H1 (cell line): ENCODE measurements at regions not wholly inside any gene's neighbourhood (a gene's known extent, or its start where the extent isn't known, plus 50 kb on each side); places are given as distances from the start of the nearest gene placed in this dataset.

Source experiments
- CTCF ChIA-PET: fragments of 300-600 bp; sonication (Branson Sonifier 250); formaldehyde crosslinking; loops from one replicate; lab custom pipeline; 2021; ENCODE audit not compliant: partially characterized antibody; lab: Charles Lee
- POLR2A ChIA-PET: fragments of 300-600 bp; sonication (Branson Sonifier 250); formaldehyde crosslinking; loops from one replicate; lab custom pipeline; 2021; ENCODE audit warnings: inconsistent platforms; ENCODE audit not compliant: partially characterized antibody; lab: Charles Lee
- DNase-seq, 2 experiments: peaks; one replicate each; pipeline versions ENCODE4 v3.0.0 to v3.0.0-alpha.2; 2010 to 2022; ENCODE audit warnings: low spot score in 2 of 2, low read depth in 1 of 2, mixed read lengths in 1 of 2
- FAIRE-seq: peaks from 2 replicates; lab custom pipeline; 2011; peaks lifted over from hg19 to GRCh38; lab: Jason Lieb, UNC
- H2AFZ ChIP-seq: 2 replicates; pipeline ENCODE4 v1.8.1; 2012; ENCODE audit warnings: low read length, inconsistent platforms
- H2AK5ac ChIP-seq: 2 replicates; pipeline ENCODE4 v1.6.1; 2013; ENCODE audit warnings: low read depth, low read length
- H2BK120ac ChIP-seq: replicated peaks from 2 replicates; pipeline ENCODE3; 2013; ENCODE audit warnings: low read depth, low read length, inconsistent platforms
- H2BK12ac ChIP-seq: 2 replicates; pipeline ENCODE4 v1.6.1; 2013; ENCODE audit warnings: low read depth, low read length
- H2BK15ac ChIP-seq: 2 replicates; pipeline ENCODE4 v1.6.1; 2013; ENCODE audit warnings: low read length
- H2BK20ac ChIP-seq: 2 replicates; pipeline ENCODE4 v1.6.1; 2013; ENCODE audit warnings: low read length
- H2BK5ac ChIP-seq: 2 replicates; pipeline ENCODE4 v1.6.1; 2013; ENCODE audit warnings: low read depth, low read length
- H3K14ac ChIP-seq: 2 replicates; pipeline ENCODE4 v1.6.1; 2013; ENCODE audit warnings: inconsistent platforms; ENCODE audit not compliant: insufficient read length
- H3K18ac ChIP-seq: 2 replicates; pipeline ENCODE4 v1.6.1; 2013; ENCODE audit warnings: low read length; ENCODE audit errors: extremely low read depth
- H3K23ac ChIP-seq: 2 replicates; pipeline ENCODE4 v1.6.1; 2013; ENCODE audit warnings: inconsistent platforms; ENCODE audit not compliant: insufficient read length
- H3K23me2 ChIP-seq: 2 replicates; pipeline ENCODE4 v1.6.1; 2013; ENCODE audit warnings: low read depth, low read length
- H3K27ac ChIP-seq: 2 replicates; pipeline ENCODE4 v1.6.1; 2011; ENCODE audit warnings: low read depth, low read length, inconsistent platforms
- H3K27me3 ChIP-seq, 4 experiments: replicated peaks in 1 of 4; 1 replicate in 1 of 4; 2 replicates in 3 of 4; pipeline versions ENCODE4 v1.6.1 to v1.8.1; 2011 to 2013; ENCODE audit warnings: low read length in 3 of 4, mild to moderate bottlenecking in 3 of 4, inconsistent platforms in 2 of 4, mixed read lengths in 2 of 4, moderate library complexity in 1 of 4; ENCODE audit not compliant: control insufficient read depth in 3 of 4, insufficient read depth in 3 of 4; ENCODE audit errors: extremely low read depth in 1 of 4
- H3K36me3 ChIP-seq, 4 experiments: 2 replicates each; pipeline versions ENCODE4 v1.6.1 to v1.8.1; 2011 to 2013; ENCODE audit warnings: mild to moderate bottlenecking in 4 of 4, low read length in 3 of 4, moderate library complexity in 2 of 4, control low read depth in 1 of 4, inconsistent platforms in 1 of 4; ENCODE audit not compliant: insufficient read depth in 4 of 4, control insufficient read depth in 2 of 4
- H3K4ac ChIP-seq: replicated peaks from 2 replicates; pipeline ENCODE3; 2013; ENCODE audit warnings: low read length, low read depth, mixed read lengths, inconsistent platforms; ENCODE audit not compliant: insufficient read length
- H3K4me1 ChIP-seq, 4 experiments: replicated peaks in 1 of 4; 1 replicate in 1 of 4; 2 replicates in 3 of 4; pipeline versions ENCODE4 v1.6.1 to v1.8.1; 2011 to 2013; ENCODE audit warnings: low read length in 3 of 4, inconsistent platforms in 2 of 4, mixed read lengths in 1 of 4; ENCODE audit not compliant: insufficient read depth in 4 of 4, control insufficient read depth in 3 of 4
- H3K4me2 ChIP-seq, 2 experiments: 2 replicates each; pipeline versions ENCODE4 v1.6.1 to v1.8.1; 2011 to 2013; ENCODE audit warnings: low read depth in 2 of 2, low read length in 2 of 2, control low read depth in 1 of 2, inconsistent platforms in 1 of 2, mild to moderate bottlenecking in 1 of 2; ENCODE audit not compliant: insufficient read depth in 1 of 2
- H3K4me3 ChIP-seq, 4 experiments: fragments of 200-600, 300-600 bp in 1 of 4; sonication (generic), shearing (Covaris generic), sonication (Bioruptor Twin) in 1 of 4; 2 replicates each; pipeline versions ENCODE4 v1.5.1 to v1.8.1; 2011 to 2016; ENCODE audit warnings: low read length in 4 of 4, low read depth in 3 of 4, control low read depth in 2 of 4, inconsistent platforms in 2 of 4, mild to moderate bottlenecking in 2 of 4, mixed read lengths in 1 of 4, moderate library complexity in 1 of 4; ENCODE audit not compliant: insufficient read depth in 2 of 4; ENCODE audit errors: extremely low read depth in 1 of 4
- H3K56ac ChIP-seq: replicated peaks from 2 replicates; pipeline ENCODE3; 2013; ENCODE audit warnings: low read depth, mild to moderate bottlenecking, mixed read lengths, low read length, inconsistent platforms; ENCODE audit not compliant: insufficient read length
- H3K79me1 ChIP-seq: 2 replicates; pipeline ENCODE4 v1.6.1; 2013; ENCODE audit warnings: low read depth, low read length, control low read depth
- H3K79me2 ChIP-seq, 2 experiments: 2 replicates each; pipeline versions ENCODE4 v1.6.1 to v1.8.1; 2012 to 2013; ENCODE audit warnings: low read length in 2 of 2, mild to moderate bottlenecking in 2 of 2, inconsistent platforms in 1 of 2; ENCODE audit not compliant: insufficient read depth in 2 of 2, control insufficient read depth in 1 of 2
- H3K9ac ChIP-seq, 4 experiments: replicated peaks in 1 of 4; 1 replicate in 1 of 4; 2 replicates in 3 of 4; pipeline versions ENCODE4 v1.6.1 to v1.8.1; 2011 to 2013; ENCODE audit warnings: low read depth in 3 of 4, low read length in 3 of 4, control low read depth in 2 of 4, mild to moderate bottlenecking in 2 of 4, moderate library complexity in 2 of 4, inconsistent platforms in 1 of 4; ENCODE audit errors: extremely low read depth in 1 of 4
- H3K9me3 ChIP-seq, 2 experiments: 2 replicates each; pipeline versions ENCODE4 v1.6.1 to v1.8.1; 2012 to 2013; ENCODE audit warnings: mild to moderate bottlenecking in 2 of 2, moderate library complexity in 2 of 2, control low read depth in 1 of 2, inconsistent platforms in 1 of 2, low read depth in 1 of 2, low read length in 1 of 2, mixed read lengths in 1 of 2; ENCODE audit not compliant: insufficient read depth in 2 of 2
- H4K20me1 ChIP-seq, 2 experiments: replicated peaks in 1 of 2; 2 replicates each; pipeline versions ENCODE3 to v1.8.1; 2011 to 2013; ENCODE audit warnings: inconsistent platforms in 2 of 2, low read length in 2 of 2, mild to moderate bottlenecking in 1 of 2; ENCODE audit not compliant: insufficient read depth in 2 of 2, control insufficient read depth in 1 of 2
- H4K5ac ChIP-seq: 2 replicates; pipeline ENCODE4 v1.6.1; 2013; ENCODE audit warnings: low read length, low read depth, mixed read lengths, inconsistent platforms; ENCODE audit not compliant: insufficient read length
- H4K8ac ChIP-seq: 2 replicates; pipeline ENCODE4 v1.8.0; 2013; ENCODE audit warnings: mild to moderate bottlenecking, moderate library complexity, low read length, inconsistent platforms; ENCODE audit not compliant: insufficient read depth; ENCODE audit errors: extremely low read depth
- H4K91ac ChIP-seq: replicated peaks from 2 replicates; pipeline ENCODE3; 2013; ENCODE audit warnings: low read length, mixed read lengths, inconsistent platforms; ENCODE audit not compliant: insufficient read length
- GTF2F1 ChIP-seq: IDR thresholded peaks from 2 replicates; pipeline ENCODE4 v1.6.1; 2012; ENCODE audit warnings: low read depth, low read length, improper control_type of control experiment, borderline replicate concordance
- HDAC6 ChIP-seq: IDR thresholded peaks from one replicate; pipeline ENCODE4 v1.7.1; 2012; ENCODE audit warnings: low read depth, mild to moderate bottlenecking, inconsistent platforms, low read length, moderate library complexity
- RBBP5 ChIP-seq: IDR thresholded peaks from 2 replicates; pipeline ENCODE4 v1.7.1; 2012; ENCODE audit warnings: low read depth, mild to moderate bottlenecking, inconsistent platforms, low read length, moderate library complexity, borderline replicate concordance
- YY1 ChIP-seq: IDR thresholded peaks from 2 replicates; pipeline ENCODE4 v1.6.1; 2011; ENCODE audit warnings: low read depth, mild to moderate bottlenecking, low read length
- WGBS, 2 experiments: shearing (Covaris generic) in 1 of 2; methylation state at CpG; one replicate each; pipeline versions ENCODE4 v1.1.6 to v1.1.7; 2013 to 2015; ENCODE audit warnings: low lambda C conversion rate in 2 of 2, mixed read lengths in 2 of 2, inconsistent platforms in 1 of 2, low coverage in 1 of 2, missing lambda C conversion rate in 1 of 2; ENCODE audit not compliant: insufficient replicate concordance in 2 of 2, insufficient coverage in 1 of 2, insufficient read length in 1 of 2; ENCODE audit errors: extremely low coverage in 1 of 2, missing lambda C conversion rate in 1 of 2; 5-methylcytosine and 5-hydroxymethylcytosine counted together

GRCh38 chr7:12119620-12120303, 91.3 kb upstream of the TMEM106B start:
- TF ChIP-seq GTF2F1 (no peak), RBBP5 (no peak), HDAC6 (no peak), YY1 (peak; percentile 75)
- Histone ChIP-seq H2AK5ac (no peak overlapping the region), H3K27ac (no peak overlapping the region), H2BK120ac (no peak overlapping the region), H2BK20ac (no peak overlapping the region), H4K91ac (no peak overlapping the region), H3K4me1 (no peaks in the 10 kb centered on the region; a peak in 1 of 7 replicates), H3K23me2 (no peaks in the 10 kb centered on the region), H3K27me3 (no peaks in the 10 kb centered on the region), H3K56ac (no peak overlapping the region), H3K23ac (no peak overlapping the region), H3K9me3 (no peaks in the 10 kb centered on the region), H3K9ac (no peak overlapping the region), H2BK12ac (no peak overlapping the region), H3K4ac (no peak overlapping the region), H3K79me2 (no peaks in the 10 kb centered on the region), H3K14ac (no peak overlapping the region), H2BK5ac (no peak overlapping the region), H3K4me2 (no peak overlapping the region), H3K18ac (no peak overlapping the region), H2BK15ac (no peak overlapping the region), H4K20me1 (no peaks in the 10 kb centered on the region), H4K5ac (no peak overlapping the region), H3K4me3 (no peak overlapping the region), H3K79me1 (no peaks in the 10 kb centered on the region), H2AFZ (0 out of 2 replicates have a peak overlapping the region, but pooled peaks have one; percentile 10), H4K8ac (no peak overlapping the region), H3K36me3 (no peaks in the 10 kb centered on the region)
- CTCF ChIA-PET, result interaction anchor here (0.6 to 2.8 kb wide), 4 partner anchors 15 to 1869 kb away, joined by 3 to 11 read pairs (median 3); no protein-coding TSS in a partner anchor
- WGBS, 2 experiments, result 82% methylated on average over 4 of the region's 4 CpGs; no CpG with 5 or more reads in 1 of the 2 experiments
- FAIRE-seq (no peak), DNase-seq (no peak)
- POLR2A ChIA-PET, result no interaction called here
